BLaER1 treated with 17β-estradiol and CSF1 and Interleukin-3, amounts not matched to agents 10 nM and 100 nM (cell line): ENCODE measurements at regions not wholly inside any gene's neighbourhood (a gene's known extent, or its start where the extent isn't known, plus 50 kb on each side); places are given as distances from the start of the nearest gene placed in this dataset.

Source experiments
- H3K27ac ChIP-seq, 11 experiments: shearing (Covaris generic); formaldehyde crosslinking; 2 replicates each; pipeline ENCODE4 v1.8.1; 2022
- H3K27me3 ChIP-seq, 11 experiments: shearing (Covaris generic); formaldehyde crosslinking; 2 replicates each; pipeline ENCODE4 v1.8.1; 2022
- H3K36me3 ChIP-seq, 11 experiments: shearing (Covaris generic); formaldehyde crosslinking; 2 replicates each; pipeline ENCODE4 v1.8.1; 2022
- H3K4me1 ChIP-seq, 10 experiments: shearing (Covaris generic); formaldehyde crosslinking; 2 replicates each; pipeline ENCODE4 v1.8.1; 2022
- H3K4me2 ChIP-seq, 11 experiments: shearing (Covaris generic); formaldehyde crosslinking; 2 replicates each; pipeline ENCODE4 v1.8.1; 2022
- H3K4me3 ChIP-seq, 10 experiments: shearing (Covaris generic); formaldehyde crosslinking; 2 replicates each; pipeline ENCODE4 v1.8.1; 2022
- H3K9ac ChIP-seq, 11 experiments: shearing (Covaris generic); formaldehyde crosslinking; 2 replicates each; pipeline ENCODE4 v1.8.1; 2022
- H3K9me3 ChIP-seq, 11 experiments: shearing (Covaris generic); formaldehyde crosslinking; replicated peaks in 1 of 11; 2 replicates each; pipeline ENCODE4 v1.8.1; 2022
- H4K20me1 ChIP-seq, 11 experiments: shearing (Covaris generic); formaldehyde crosslinking; 2 replicates each; pipeline ENCODE4 v1.8.1; 2022
- Cebpa-rat ChIP-seq, 11 experiments: shearing (Covaris generic); IDR thresholded peaks; 2 replicates each; pipeline ENCODE4 v1.8.1; 2022

DNA sequence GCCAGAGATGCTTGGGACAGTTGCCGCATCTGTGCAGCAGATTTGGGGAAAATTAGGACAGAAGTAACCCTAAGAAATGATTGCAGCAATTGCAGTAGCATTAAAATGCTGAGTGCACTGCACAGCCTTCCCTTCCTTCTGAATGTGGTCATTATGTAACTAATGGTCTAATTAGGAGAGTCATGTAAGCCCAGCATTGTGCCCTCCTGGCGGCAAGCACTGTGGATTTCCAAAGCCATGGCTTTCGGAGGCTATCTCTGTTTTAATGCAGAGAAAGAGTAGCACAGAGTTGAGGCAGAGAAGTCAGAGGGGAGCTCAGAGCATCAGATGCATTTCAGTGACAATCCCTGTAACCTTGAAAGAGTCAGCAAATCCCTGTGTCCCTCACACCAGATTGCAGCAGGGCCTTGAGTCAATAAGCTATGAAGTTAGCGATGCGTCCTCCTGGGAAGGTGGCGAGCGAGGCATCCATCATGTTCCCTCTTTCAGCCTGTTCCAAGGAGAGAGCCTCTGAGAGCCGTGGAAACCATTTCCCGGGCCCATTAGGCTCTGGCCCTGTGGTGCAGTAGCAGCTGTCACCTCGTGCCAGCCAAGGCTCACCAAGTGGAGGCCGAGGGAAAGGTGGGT, 307.2 kb downstream of the FBXO15 start:
- Histone ChIP-seq H3K4me1 (peaks cover 0 to 14% (median 8%) of the 10 kb centered on the region in 10 experiments; a peak in 7 of 20 replicates), H3K9me3 (no peaks in the 10 kb centered on the region), H3K36me3 (no peaks in the 10 kb centered on the region), H3K27ac (no peak overlapping the region), H4K20me1 (no peaks in the 10 kb centered on the region), H3K4me3 (no peak overlapping the region), H3K9ac (no peak overlapping the region), H3K4me2 (no peak overlapping the region), H3K27me3 (no peaks in the 10 kb centered on the region)
- no peak for TF ChIP-seq Cebpa-rat (IDR thresholded peaks at IDR 0.05)

DNA sequence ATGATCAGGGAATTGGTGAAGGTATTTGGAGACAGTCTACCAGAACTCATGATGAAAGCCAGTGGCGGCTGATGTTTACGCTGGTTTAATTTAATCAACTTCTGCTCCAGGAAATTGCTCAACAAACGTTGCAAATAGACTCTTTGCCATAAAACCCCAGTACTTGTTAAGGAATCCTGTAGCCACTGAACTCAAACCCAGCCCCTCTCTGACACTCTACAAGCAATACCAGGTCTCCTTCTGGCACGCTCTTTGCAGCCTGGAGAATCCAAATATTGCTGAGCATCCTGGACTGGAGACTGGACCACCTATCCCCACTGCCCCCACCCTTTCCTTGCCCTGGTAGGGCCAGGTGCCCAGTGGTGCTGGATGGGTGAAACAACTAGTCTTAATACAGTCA, 308.2 kb downstream of the FBXO15 start:
- no peak for TF ChIP-seq Cebpa-rat (IDR thresholded peaks at IDR 0.05)
- Histone ChIP-seq H4K20me1 (no peaks in the 10 kb centered on the region), H3K4me3 (no peak overlapping the region), H3K4me1 (peaks cover 0 to 14% (median 8%) of the 10 kb centered on the region in 10 experiments; a peak in 7 of 20 replicates), H3K9ac (no peak overlapping the region), H3K9me3 (no peaks in the 10 kb centered on the region), H3K36me3 (no peaks in the 10 kb centered on the region), H3K27me3 (no peaks in the 10 kb centered on the region), H3K4me2 (no peak overlapping the region; a peak in 1 of 22 replicates), H3K27ac (no peak overlapping the region)

DNA sequence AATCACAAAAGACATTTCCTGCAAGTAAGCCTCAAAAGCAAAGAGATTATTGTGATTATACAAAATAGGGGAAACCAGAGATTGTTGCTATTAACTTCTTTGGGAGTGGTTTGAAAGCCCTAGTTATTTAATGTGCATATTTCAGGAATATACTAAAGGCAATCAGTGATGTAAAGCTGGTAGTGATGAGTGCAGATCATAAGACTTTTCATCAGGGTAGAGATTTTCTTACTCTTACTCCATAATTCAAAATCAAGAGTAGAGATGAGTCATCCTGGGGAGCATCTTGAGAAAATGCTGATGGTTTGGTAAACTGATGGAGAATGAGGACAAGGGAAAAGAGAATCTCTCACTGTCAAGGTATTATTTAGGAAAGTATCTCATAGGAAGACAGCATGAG, 309.5 kb downstream of the FBXO15 start:
- Histone ChIP-seq H4K20me1 (no peaks in the 10 kb centered on the region), H3K4me3 (no peak overlapping the region), H3K9ac (no peak overlapping the region), H3K4me2 (no peak overlapping the region), H3K27ac (no peak overlapping the region), H3K36me3 (no peaks in the 10 kb centered on the region), H3K4me1 (peaks cover 0 to 14% (median 8%) of the 10 kb centered on the region in 10 experiments; a peak in 7 of 20 replicates), H3K27me3 (no peaks in the 10 kb centered on the region), H3K9me3 (no peaks in the 10 kb centered on the region)
- no peak for TF ChIP-seq Cebpa-rat (IDR thresholded peaks at IDR 0.05)

DNA sequence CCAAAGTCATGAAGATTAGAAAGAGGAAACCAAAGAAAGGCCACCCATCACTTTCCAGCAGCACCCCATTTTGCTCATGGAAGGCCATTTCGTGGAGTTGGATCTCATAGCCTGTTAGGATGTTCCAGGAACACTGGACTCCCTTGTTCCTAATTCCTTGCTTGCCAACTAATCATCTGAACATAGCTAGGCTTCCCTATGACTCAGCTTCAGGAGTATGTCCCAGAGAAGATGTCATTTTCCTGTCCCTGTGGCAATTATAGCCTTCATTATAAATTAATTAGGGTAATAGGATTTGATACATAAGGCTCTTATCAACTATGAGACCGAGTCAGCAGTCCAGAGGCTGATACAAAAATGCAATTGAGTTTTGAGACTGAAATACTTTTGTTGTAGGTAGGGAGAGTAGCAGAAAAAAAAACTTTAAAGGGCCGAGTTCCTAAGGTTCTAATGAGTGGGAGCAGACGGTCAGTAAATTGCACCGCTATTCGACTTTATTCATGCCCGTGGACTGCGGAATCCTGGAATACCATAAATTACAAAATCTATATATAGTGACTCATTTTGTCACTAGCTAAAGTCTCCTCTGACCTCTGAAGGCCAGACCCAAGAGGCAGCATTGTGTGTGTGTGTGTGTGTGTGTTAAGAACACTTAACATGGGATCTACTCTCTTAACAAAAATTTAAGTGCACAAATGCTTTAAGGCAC, 311.8 kb downstream of the FBXO15 start:
- H3K27ac ChIP-seq = no peak overlapping the region
- TF ChIP-seq Cebpa-rat (IDR thresholded peaks at IDR 0.05) = no peak
- no peaks in the 10 kb centered on the region for H3K27me3 ChIP-seq
- no peaks in the 10 kb centered on the region; a peak in 1 of 22 replicates for H3K9me3 ChIP-seq
- H3K4me3 ChIP-seq = no peak overlapping the region
- no peaks in the 10 kb centered on the region for H3K36me3 ChIP-seq
- H3K4me1 ChIP-seq = peaks cover 0 to 8% (median 0%) of the 10 kb centered on the region in 10 experiments; a peak in 2 of 20 replicates
- no peak overlapping the region for H3K4me2 ChIP-seq
- no peak overlapping the region for H3K9ac ChIP-seq
- no peaks in the 10 kb centered on the region; a peak in 1 of 22 replicates for H4K20me1 ChIP-seq

DNA sequence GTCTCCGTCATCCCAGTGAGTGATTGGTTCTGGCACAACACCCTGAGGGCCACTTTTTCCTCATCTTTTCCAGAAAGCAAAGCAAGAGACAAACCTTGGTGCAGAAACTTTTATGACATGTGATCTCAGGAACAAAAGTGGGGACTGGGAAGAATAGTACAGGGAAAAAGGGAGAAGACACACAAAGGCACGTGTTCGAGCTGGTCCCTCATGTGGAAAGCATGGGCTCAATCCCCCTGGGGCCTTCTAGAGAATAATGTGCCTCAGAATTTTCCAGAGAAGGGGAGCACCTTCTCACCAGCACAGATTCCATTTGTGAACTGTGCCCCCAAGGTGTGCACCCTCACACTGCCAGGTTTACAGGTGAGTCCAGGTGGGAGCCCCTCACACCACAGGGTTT, 312.6 kb downstream of the FBXO15 start:
- H3K9ac ChIP-seq = no peak overlapping the region
- peaks cover 0 to 8% (median 0%) of the 10 kb centered on the region in 10 experiments; a peak in 2 of 20 replicates for H3K4me1 ChIP-seq
- no peak overlapping the region for H3K4me3 ChIP-seq
- no peak overlapping the region for H3K27ac ChIP-seq
- H3K9me3 ChIP-seq = no peaks in the 10 kb centered on the region; a peak in 1 of 22 replicates
- H3K27me3 ChIP-seq = no peaks in the 10 kb centered on the region
- TF ChIP-seq Cebpa-rat (IDR thresholded peaks at IDR 0.05) = no peak
- H4K20me1 ChIP-seq = no peaks in the 10 kb centered on the region; a peak in 1 of 22 replicates
- H3K36me3 ChIP-seq = no peaks in the 10 kb centered on the region
- no peak overlapping the region for H3K4me2 ChIP-seq

DNA sequence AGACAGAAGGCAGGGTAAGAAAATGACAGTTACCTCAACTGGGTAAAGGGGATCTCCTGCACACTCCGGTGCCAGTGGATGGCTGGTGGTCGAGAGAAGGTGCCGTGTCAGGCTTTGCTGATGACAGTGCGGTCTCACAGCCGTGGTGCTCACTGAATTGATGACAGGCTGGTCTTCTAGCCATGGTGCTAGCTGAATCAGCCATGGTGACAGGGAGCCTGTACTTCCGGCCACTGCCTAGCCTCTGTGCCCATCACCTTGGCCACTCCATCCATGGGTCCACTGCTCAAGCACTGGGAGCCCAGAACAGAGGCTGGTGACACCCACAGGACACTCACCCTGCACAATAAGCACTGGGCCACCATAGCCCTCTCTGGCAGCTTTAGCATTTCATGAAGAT, 315.9 kb downstream of the FBXO15 start:
- Histone ChIP-seq H3K4me1 (no peaks in the 10 kb centered on the region), H3K27ac (no peak overlapping the region), H3K27me3 (no peaks in the 10 kb centered on the region), H3K9ac (no peak overlapping the region), H4K20me1 (no peaks in the 10 kb centered on the region; a peak in 1 of 22 replicates), H3K4me2 (no peak overlapping the region), H3K9me3 (no peaks in the 10 kb centered on the region; a peak in 1 of 22 replicates), H3K36me3 (no peaks in the 10 kb centered on the region), H3K4me3 (no peak overlapping the region)
- no peak for TF ChIP-seq Cebpa-rat (IDR thresholded peaks at IDR 0.05)

DNA sequence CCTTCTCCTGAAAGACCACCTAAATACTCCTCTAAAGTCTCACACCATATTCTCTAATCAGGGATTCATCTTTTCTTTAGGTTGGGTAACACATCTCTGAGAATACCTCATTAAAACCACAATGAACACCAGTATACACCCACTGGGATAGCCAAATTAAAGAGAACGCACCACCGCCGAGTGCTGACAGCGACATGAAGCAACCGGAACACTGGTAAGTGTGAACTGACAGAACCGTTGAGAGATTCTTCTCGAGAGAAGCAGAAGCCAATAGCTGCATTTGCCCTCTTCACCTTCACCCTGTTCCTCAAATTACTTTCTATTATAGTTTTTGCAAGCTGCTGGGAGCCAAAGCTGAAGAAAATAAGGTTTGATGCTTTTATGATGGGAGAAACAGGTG, 318.5 kb downstream of the FBXO15 start:
- no peak overlapping the region for H3K4me3 ChIP-seq
- TF ChIP-seq Cebpa-rat (IDR thresholded peaks at IDR 0.05) = no peak
- no peak overlapping the region for H3K4me2 ChIP-seq
- no peaks in the 10 kb centered on the region for H3K4me1 ChIP-seq
- H4K20me1 ChIP-seq = no peaks in the 10 kb centered on the region; a peak in 1 of 22 replicates
- H3K9me3 ChIP-seq = no peaks in the 10 kb centered on the region; a peak in 1 of 22 replicates
- H3K9ac ChIP-seq = no peak overlapping the region
- H3K36me3 ChIP-seq = no peaks in the 10 kb centered on the region
- H3K27me3 ChIP-seq = no peaks in the 10 kb centered on the region
- no peak overlapping the region for H3K27ac ChIP-seq

DNA sequence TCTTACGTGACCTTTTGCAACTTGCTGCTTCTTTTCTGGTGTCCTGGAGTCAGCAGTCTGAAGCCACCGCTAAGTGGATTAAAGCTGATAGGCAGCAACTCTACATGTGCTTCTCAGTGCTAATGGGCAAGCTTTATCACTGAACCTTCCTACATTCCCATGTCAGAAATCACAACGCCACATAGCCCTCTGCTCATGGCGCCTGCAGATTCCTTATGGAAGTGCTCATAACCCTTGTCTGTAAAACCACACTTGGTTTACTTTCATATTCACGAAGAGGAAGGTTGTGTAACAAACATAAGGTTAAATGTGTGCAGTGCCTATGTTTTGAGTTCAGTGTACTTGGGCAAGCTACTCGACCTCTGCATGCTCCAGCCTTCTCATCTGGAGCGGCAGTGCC, 319.8 kb downstream of the FBXO15 start:
- no peaks in the 10 kb centered on the region; a peak in 1 of 22 replicates for H4K20me1 ChIP-seq
- no peaks in the 10 kb centered on the region; a peak in 1 of 22 replicates for H3K9me3 ChIP-seq
- no peak overlapping the region for H3K27ac ChIP-seq
- H3K4me3 ChIP-seq = no peak overlapping the region
- no peaks in the 10 kb centered on the region for H3K4me1 ChIP-seq
- TF ChIP-seq Cebpa-rat (IDR thresholded peaks at IDR 0.05) = no peak
- no peaks in the 10 kb centered on the region for H3K27me3 ChIP-seq
- H3K4me2 ChIP-seq = no peak overlapping the region
- H3K36me3 ChIP-seq = no peaks in the 10 kb centered on the region
- no peak overlapping the region for H3K9ac ChIP-seq

DNA sequence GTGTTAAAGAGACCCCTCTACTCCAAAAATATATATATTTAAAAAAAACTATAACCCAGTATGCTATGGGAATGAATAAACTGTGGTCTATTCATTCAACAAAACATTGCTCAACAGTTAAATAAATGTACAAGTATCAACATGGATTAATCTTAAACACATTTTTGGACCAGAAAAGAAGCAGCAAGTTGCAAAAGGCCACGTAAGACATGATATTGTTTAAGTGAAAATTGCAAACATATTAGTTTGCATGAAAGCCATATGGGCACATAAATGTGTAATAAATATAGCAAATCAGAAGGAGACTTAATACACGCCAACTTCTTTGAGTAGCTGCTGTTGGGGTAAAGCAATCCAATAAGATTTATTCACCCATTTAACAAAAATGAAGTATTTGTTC, 321.5 kb downstream of the FBXO15 start:
- Histone ChIP-seq H3K36me3 (no peaks in the 10 kb centered on the region), H3K27ac (no peak overlapping the region), H4K20me1 (no peaks in the 10 kb centered on the region), H3K27me3 (no peaks in the 10 kb centered on the region), H3K4me2 (no peak overlapping the region), H3K9ac (no peak overlapping the region), H3K4me3 (no peak overlapping the region), H3K4me1 (no peaks in the 10 kb centered on the region), H3K9me3 (no peaks in the 10 kb centered on the region; a peak in 1 of 22 replicates)
- no peak for TF ChIP-seq Cebpa-rat (IDR thresholded peaks at IDR 0.05)

DNA sequence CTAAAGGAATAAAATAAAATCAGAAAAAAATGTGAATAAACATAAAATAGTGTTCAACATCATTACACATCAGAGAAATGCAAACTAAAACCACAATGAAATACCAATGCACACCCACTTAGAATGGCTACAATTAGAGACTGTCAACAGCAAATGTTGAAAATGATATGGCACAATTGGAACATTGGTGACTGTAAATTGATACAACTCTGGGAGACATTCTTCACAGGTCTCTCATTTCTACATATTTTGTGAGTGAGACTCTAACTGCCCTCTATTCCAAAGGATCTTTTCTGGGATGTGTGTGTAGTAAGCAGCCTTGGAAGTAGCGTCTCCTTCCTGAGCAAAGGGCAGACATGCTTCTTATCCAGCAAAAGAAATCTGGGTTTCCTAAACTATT, 323.0 kb downstream of the FBXO15 start:
- H3K4me2 ChIP-seq = no peak overlapping the region
- H3K27me3 ChIP-seq = no peaks in the 10 kb centered on the region
- TF ChIP-seq Cebpa-rat (IDR thresholded peaks at IDR 0.05) = no peak
- no peak overlapping the region for H3K4me3 ChIP-seq
- H3K9me3 ChIP-seq = no peaks in the 10 kb centered on the region
- H3K36me3 ChIP-seq = no peaks in the 10 kb centered on the region
- no peaks in the 10 kb centered on the region for H3K4me1 ChIP-seq
- no peaks in the 10 kb centered on the region for H4K20me1 ChIP-seq
- no peak overlapping the region for H3K9ac ChIP-seq
- no peak overlapping the region for H3K27ac ChIP-seq
